HG03045 (cell line): ENCODE measurements at regions not wholly inside any gene's neighbourhood (a gene's known extent, or its start where the extent isn't known, plus 50 kb on each side); places are given as distances from the start of the nearest gene placed in this dataset.
"Not testable (repeated sequence)": the region's sequence is repeated elsewhere in the genome, so short reads cannot be mapped to it uniquely, and the experiment has no call there.

Source experiments
- ATAC-seq: cut with Tn5 transposase; IDR thresholded peaks from one replicate; pipeline ENCODE4 v1.9.1; 2021; ENCODE audit warnings: mild to moderate bottlenecking, moderate library complexity; ENCODE audit not compliant: unreplicated experiment

DNA sequence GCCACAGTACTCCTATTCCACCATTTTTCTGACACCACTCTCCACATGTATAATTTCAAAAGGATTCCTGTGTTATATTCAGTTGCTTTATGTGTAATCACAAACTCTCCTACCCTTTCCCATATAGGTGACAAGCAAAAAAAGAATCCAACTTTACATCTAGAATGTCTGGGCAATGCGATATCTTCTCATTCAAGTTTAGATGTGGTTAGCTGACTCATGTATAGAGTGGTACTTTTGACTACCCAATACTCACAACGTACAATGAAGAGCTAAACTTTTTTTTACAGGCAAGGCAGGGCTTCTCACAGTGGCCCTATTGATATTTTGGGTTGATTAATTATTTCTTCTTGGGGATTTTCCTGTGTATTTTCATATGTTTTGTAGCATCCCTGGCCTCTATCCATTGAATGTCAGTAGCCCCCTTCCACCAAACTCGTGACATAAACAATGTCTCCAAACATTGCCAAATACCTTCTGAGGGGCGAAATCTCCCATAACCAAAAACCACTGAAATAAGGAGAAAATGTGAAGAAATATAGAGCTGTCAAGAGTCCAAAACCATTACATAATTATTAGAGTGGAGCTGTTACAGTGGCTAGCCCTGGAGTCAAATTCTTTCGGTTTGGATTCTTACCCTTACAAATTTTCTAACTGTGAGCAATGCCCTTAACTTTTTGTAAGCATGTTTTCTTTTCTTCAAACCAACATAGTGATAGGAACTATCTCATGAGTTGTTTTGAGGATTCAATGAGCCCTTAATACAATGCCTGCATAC, 342.6 kb downstream of the NSUN3 start:
- ATAC-seq: no peak

DNA sequence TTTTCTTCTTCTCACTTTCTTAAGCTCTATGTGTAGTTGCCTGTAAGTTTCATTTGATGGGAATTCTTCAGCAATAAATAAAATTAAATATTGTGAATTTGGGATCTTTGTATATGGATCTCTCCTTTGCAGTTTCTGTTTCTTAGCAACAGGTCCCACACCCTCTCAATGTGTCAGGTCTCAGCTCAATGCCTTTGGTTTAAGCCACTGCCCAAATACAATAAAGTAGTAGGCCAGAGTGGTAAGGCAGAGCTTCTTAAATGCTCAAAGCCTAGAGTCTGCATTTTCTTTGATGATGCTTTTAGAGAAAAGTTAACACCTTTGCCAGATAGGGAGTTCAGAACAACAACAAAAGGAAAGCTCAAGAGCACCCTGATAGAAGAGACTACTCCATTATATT, 343.7 kb downstream of the NSUN3 start:
- no peak for ATAC-seq

DNA sequence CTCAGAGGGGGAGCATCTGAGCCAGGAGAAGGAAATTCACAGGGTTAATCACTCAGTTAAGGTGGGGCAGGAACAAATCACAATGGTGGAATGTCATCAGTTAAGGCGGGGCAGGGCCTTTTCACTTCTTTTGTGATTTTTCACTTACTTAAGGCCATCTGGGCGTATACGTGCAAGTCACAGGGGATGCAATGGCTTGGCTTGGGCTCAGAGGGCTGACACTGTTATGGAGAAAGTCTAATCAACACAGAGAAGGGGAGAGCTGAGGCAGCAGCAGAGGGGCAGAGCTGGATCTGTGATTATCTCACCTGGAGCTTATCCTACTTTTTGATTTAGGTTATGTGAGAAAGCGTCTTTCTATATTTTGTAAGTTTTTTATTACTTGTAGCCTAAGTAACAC, 350.1 kb downstream of the NSUN3 start:
- ATAC-seq: not testable (repeated sequence)

DNA sequence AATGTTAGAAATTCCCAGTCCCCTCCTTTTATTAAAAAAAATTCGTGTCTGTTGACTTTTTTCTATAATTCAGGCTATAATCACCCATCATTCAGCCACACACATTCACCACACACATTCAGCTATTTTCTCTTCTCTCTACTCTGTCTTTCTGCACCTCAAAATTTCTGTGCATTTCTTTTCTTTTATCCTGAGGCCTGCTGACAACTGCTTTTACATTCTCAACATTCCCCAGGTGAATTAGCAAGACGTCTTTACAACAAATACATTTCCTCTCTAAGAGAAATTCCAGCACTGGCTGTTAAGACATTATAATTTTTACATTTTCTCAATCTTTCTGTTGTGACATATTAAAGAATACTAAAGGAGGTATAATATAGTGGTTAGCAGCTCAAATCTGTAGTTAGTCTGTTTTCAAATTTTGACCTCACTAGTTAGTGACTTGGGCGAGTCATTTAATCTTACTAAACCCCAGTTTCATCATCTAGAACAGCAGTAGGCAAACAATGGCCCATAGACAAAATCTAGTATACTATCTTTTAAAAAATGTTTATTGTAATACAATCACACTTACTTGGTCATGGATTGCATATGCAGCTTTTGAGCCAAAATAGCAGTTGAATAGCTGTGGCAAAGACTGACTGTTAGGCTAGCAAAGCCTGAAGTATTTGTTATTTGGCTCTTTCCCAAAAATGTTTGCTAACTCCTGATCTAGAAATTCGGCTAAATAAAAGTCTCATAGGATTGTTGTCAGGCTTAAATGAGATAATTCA, 350.7 kb downstream of the NSUN3 start:
- no peak for ATAC-seq

DNA sequence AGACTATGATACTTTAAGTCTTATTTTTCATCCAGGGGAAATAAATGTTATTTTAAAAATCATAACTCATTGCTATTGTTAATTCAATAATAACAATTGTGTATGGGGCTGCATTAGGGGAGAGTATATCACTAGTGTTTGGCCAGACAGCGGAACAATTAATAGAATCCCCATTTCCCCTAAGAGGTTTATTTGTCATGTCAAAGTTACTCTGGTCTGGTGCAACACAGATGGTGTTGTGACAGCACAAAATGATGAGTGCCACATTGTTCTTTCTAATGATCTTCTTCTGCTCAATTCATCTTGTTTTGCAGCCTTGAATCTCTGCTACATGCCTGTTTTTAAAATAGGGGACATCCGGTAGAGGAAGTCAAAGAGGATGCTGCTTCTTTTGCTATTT, 351.6 kb downstream of the NSUN3 start:
- no peak for ATAC-seq

DNA sequence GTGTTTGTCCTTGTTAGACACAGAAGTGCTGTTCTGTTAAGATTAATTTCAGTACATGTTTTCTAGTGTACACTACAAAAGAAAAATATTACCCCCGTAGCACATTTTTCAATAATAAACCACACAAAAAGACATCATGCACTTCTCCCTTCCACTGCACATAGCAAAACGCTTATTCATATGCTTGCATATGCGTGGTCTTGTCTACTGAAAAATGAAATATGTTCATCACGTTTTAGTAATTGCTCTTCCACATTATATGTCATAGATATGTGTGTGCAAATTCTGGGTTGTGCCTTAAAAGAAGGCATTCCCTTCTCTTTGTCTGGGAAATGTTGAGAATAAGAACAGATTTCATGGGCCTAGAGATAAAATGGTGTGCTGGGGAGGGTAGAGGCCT, 353.9 kb downstream of the NSUN3 start:
- ATAC-seq: no peak

DNA sequence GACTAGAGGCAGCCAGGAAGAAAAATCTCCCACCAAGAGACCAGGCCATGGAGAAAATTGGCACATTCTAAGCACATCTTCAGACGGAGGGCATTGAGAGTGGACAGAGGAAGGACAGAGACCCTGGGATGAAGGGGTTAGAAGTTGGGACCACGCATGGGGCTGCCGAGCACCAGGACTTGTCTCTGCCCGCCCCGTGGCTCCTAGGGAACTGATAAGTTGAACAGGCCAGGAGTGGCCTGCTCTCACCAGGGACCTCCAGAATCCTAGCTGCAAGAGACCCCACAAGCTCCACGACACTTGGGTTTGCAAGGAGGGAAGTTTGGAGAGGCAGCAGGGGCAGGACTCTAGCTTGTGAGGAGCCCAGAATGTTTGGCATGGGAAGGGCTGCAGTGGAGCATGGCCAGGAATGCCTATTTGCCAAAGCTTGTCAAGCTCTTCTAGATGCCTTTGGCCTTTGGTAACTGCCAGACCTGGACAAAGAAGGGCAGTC, 355.1 kb downstream of the NSUN3 start:
- ATAC-seq: no peak

DNA sequence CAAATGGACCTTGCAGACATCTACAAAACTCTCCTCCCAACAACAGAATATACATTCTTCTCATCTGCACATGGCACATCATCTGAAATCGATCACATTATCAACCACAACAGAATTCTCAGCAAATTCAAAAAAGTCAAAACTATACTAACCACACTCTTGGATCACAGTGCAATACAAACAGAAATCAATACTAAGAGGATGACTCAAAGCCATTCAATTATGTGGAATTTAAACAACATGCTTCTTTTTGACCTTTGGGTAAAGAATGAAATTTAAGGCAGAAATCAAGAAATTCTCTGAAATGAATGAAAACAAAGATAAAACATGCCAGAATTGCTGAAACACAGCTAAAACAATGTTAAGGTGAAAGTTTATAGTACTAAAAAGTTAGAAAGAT, 358.1 kb downstream of the NSUN3 start:
- ATAC-seq: no peak

DNA sequence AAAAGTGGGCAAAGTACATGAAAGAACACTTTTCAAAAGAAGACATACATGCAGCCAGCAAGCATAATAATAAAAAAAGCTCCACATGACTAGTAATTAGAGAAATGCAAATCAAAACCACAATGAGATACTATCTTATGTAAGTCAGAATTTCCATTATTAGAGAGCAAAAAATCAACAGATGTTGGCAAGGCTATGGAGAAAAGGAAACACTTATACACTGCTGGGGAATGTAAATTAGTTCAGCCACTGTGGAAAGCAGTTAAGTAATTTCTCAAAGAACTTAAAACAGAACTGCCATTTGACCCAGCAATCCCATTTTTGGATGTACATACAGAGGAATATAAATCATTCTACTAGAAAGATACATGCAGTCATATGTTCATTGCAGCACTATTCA, 360.7 kb downstream of the NSUN3 start:
- no peak for ATAC-seq

DNA sequence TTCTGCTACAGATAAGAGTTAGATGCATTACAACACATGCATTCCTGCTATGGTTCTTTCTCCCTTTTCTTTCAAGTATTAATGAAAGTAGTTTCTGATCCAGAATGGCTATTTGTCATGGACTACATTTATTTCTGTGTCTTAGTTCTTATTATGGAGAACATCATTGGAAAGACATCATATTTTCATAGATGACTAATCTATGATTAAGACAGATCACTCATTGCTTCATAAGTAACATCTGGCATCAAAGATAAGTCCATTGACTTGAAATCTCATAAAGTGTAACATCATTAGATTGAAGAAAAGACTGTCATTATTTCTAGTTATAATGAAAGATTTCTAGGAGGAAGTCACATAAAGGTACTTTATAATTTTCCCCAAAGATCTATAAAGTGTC, 366.7 kb downstream of the NSUN3 start:
- no peak for ATAC-seq

DNA sequence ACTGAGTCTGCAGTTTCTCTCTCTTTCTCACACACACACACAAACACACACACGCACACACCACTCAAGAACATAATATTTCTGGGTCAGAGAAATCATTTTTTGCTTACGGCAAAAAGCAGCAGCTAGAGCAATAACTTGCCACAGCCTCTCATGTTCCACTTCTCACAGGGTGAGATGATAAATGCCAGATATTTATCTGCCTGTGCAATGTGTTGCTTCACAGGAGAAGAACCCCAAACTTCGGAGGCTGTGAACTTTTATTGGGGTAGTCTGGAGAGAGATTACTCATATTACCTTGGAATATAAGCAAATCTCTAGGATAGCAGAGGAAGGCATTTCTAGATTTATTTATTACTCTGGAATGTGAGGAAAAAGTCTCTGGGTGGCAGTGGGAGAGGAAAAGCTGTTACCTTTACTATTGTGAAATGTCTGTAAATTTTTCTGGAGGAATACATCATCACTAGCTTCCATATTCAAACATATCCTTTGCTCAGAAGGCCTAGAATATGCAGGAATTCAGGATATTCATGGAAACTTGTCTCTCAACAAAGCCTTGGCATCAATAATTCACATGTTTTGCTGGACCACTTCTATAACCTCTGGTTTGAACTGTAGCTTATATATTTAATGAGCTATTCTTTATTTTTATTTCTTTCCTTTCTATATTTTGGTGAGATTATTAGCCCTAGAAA, 369.2 kb downstream of the NSUN3 start:
- ATAC-seq: no peak

DNA sequence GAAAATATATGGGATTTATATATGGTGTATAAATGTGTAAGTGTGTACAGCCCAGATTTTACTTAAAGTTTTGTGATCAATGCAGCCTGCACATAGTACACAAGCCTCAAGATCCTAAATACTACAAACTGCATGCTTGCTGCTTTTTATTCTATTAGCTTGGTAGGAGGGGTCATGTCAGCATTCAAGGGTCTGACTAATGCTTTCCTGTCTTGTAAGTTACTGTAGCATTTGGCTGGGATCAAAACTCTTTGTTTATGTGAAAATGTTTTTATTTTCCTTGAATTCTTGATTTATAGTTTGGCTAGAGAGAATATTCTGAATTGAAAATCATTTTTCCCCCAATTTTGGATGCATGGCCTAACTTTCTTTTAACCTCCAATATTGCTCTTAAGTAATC, 370.9 kb downstream of the NSUN3 start:
- no peak for ATAC-seq

DNA sequence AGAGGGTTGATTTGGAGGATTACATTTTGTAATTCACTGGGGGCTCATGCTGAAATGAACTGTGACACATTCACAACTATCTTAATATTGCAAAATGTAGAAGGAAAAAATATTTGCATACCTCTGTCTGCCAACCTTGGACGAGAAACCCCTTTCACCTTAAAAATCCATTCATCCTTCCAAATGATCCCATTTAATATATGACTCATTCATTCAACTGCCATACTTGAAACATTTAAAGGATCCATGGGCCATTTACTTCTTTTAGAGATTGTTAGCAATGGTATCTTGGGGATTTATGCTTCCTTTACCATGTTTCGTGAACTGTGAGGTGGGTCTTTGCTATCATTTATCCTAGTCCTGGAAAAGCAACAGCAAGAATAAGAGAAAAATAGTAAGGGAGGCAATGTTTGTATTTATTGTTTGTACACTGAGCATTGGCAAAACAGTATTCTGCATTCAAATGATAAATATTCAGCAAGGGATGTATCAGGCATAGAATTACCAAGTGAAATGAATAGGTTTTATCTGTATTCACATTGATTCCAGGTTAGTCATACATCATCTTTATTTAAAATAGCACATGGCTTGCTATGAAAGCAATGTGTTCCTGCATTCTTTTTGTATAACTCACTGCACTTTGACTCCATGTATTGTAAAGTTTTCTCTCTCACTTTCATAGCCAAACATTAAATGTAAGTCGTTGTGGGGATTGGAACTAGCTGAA, 378.1 kb downstream of the NSUN3 start:
- ATAC-seq: no peak

DNA sequence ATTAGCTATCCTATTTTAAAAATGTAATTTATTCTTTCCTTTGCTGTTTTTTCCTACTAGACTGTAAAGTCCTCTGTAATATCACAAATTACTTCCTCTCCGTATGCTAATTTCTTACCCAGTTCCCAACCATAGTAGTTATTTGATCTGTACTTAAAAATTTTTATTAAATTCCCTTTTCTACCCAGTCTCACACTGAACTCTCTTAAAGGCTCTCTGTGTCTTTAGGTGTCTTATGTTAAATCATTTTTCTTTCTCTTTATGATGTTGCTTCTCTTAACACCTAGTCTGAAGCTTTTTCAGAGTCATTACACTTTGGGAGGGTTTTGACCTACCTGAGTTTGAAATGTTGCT, 378.6 kb downstream of the NSUN3 start:
- no peak for ATAC-seq

DNA sequence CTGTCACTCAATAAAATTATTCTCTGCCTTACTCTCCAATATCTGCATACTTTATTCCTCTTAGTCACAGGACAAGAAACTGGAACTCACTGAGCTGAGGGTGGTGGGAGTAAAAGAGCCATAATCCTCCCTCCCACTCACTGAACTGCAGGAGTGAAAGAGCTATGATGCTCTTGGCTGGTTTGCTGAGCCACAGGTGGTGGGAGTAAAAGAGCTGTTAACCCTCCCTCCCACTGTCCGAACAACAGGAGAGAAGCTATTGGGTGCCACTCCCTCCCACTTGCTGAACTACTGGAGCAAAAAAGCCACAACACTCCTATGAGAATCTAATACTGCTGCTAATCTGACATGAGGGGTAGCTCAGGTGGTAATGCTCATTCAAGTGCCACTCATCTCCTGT, 391.0 kb downstream of the NSUN3 start:
- no peak for ATAC-seq

DNA sequence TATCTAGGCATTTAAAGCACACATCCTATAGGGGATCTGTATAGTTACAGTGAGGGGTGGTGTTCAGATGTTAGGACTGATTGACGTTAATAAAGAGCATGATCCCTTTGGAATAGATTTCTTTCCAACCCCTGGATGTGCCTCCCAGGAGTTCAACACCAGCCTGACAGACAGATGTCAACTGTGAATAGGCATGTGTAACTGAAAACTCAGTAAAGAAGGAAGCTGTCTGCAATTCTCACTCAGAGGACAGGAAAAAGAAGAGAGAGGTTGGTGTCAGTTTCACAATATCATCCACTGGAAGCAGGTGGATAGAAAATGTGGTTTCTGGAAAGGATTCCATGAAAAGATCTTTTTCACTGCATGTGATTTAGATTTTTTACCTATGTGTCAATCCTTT, 396.3 kb downstream of the NSUN3 start:
- ATAC-seq: no peak

DNA sequence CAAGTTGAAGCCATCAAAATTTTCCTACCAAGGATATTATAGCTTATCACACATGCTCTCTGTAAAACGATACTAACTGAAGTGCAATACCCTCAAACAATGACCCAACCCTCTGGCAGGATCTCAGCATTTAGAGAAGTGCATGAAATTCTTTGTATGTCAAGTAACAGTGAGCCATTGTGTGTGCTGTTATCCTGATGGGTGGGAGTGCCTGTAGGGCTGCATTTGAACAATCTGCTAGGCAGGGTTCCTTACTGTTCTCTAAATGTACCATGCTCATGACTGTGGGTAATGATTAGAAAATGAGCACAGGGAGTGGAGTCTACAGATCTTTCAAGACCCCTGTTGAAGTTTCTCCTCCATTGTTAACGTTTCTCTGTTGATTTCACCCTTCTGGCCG, 398.1 kb downstream of the NSUN3 start:
- ATAC-seq: no peak

DNA sequence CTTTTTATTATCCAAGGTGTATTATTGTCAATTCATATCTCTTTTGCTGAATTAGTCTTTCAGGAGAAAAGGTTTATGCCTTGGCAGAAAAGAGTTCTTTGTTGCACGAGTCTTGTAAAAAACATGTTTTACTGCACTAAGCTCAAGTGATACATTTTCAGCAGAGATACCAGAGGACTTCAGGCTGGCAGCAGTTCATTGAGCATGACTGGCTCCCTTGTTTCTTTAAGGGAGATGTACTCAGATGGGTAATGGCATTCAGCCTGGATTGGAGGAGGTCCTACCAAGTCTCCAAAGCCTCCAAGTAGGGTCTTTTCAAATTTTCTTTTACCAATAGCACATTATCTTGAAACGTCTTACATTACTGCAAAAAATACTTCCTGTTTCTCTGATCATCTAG, 400.1 kb downstream of the NSUN3 start:
- ATAC-seq: no peak

DNA sequence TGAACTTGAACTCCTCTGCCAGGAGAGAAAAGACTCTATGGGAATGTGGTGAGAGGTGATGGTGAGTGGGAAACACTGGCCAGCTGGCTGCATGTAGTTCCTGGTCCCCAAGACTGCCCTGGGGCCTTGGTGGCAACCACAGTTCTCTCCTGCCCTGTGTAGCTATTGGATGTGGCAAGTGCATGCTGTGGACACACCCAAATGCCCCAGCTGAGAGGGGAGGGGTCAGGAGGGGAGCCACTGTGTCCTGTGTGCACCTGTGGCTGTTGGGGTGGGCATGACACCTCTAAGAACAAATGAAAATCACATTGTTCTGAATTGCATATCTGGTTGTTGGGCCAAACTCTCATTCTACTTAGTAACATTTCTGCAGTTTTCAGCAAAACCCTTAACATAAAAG, 409.6 kb downstream of the NSUN3 start:
- ATAC-seq: no peak

DNA sequence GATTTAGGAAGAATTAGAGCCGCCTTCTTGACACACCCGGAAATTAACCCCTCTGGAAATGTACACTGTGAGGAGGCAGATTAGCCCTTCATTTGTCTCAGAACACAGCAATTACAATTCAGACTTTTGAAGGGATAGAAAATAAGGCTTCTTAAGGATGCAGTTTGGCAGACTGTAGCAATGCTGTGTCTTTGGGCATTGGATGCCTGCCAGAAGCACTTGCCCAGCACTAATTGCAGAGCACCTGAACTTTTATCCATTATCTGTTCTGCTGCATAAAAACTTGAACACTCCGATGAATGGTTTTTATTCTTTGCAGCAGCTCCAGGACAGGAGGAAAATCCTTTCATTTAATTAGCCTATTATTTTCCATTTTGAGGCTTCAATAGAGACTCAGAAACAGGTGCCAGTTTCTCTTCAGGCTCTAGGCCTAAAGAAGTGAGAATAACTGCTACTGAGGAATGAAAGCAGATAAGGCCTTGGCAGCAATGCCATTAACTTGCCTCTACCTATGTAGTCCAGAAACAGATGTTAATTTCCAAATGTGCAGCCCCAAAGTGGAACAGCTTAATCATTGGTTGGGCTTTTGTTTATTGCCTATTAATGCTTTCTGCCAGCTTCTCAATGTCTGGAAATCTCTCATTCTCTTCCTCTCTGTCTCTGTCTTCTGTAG, 418.5 kb downstream of the NSUN3 start:
- no peak for ATAC-seq

DNA sequence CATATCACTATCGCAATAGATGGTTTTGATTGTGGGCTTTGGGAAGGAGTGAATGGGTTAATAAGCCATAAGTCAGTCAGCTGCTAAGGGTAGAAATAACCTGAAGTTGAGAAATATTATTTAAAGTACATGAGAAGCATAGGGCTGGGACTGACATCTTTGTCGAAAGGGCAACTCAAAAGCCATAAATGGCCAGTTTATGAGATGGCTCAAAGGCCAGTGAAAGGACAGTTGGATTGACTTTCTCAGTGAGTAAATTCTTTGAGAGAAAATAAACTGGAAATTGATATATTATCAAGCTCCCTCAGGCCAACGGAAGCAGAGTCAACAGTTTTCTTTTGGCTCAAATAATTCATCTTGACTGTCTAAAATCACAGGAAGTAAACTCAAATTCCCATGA, 419.8 kb downstream of the NSUN3 start:
- ATAC-seq: no peak
